SIG-M5 treated with dmso at 0.1 percent for 504 hours (cell line): ENCODE measurements at regions not wholly inside any gene's neighbourhood (a gene's known extent, or its start where the extent isn't known, plus 50 kb on each side); places are given as distances from the start of the nearest gene placed in this dataset.
"Not testable (repeated sequence)": the region's sequence is repeated elsewhere in the genome, so short reads cannot be mapped to it uniquely, and the experiment has no call there.

Experiments used
- DNase-seq: peaks from one replicate; lab custom pipeline; 2025; ENCODE audit not compliant: unreplicated experiment; lab: John Stamatoyannopoulos, UW

DNA sequence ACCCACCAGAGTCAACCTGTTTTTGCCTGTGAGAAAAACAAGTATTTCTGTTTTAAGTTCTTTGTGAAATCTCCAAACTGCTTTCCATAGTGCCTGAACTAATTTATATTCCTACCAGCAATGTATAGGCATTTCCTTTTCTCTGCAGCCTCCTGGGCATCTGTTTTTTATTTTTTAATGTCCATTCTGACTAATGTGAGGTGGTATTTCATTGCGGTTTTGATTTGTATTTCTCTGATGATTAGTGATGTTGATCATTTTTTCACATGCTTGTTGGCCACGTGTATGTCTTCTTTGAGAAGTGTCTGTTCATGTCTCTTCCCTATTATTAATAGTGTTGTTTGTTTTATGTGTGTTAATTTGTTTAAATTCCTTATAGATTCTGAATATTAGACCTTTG lies 820.5 kb downstream of the MCTP2 start:
- DNase-seq = no peak

- DNase-seq = peak; percentile 24
Observed at GRCh38 chr15:95059346-95059905, 828.1 kb downstream of the MCTP2 start.

- DNase-seq = no peak
Observed at GRCh38 chr15:95068701-95069521, 837.5 kb downstream of the MCTP2 start.

GRCh38 chr15:95075792-95076677 lies 844.7 kb downstream of the MCTP2 start:
- no peak for DNase-seq

DNA sequence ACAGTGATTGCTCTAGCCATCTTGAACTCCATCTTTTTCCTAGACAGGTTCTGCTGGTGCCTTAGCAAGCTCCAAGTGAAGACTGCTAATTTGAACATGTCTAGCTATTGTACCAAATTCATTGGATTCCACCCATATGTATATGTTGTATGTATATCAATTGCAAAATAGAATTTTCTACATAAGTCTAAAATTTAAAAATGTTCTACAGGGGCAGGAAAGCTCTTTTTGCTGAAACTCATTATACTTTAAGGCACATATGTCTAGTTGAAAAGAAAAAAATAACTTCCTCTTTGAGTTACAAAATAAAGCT lies 845.3 kb downstream of the MCTP2 start:
- no peak for DNase-seq

DNA sequence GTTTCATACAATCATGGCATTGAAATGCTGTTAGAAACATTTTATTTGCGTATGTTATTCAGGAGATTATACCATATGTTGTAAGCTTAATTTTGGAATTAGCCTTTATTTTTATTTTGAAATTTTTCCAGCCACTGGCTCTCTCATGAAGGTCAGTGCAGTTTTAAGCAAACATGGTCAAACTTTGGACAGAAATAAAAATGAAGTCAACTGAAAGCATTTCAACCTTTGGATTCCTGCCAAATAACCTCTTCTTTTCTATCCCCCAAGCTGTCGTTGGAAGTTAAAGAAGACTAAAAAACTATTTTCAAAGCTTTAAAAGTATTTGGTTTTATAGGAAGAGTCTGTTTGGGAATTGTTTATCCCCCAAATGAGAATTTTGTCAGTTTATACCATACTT lies 846.6 kb downstream of the MCTP2 start:
- no peak for DNase-seq

DNA sequence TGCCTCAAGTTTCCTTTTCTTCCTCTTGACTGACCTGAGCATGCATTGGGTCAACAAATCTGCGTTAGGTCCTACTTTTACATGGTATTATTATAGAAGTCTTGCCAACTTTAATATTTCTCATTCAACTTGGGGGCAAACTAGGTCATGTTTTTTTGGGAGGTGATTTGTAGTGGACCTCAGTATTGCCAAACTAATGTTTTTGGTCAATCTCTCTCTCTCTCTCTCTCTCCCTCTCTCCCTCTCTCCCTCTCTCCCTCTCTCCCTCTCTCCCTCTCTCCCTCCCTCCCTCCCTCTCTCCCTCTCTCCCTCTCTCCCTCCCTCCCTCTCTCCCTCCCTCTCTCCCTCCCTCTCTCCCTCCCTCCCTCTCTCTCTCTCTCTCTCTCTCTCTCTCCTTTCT lies 848.9 kb downstream of the MCTP2 start:
- DNase-seq = not testable (repeated sequence)

DNA sequence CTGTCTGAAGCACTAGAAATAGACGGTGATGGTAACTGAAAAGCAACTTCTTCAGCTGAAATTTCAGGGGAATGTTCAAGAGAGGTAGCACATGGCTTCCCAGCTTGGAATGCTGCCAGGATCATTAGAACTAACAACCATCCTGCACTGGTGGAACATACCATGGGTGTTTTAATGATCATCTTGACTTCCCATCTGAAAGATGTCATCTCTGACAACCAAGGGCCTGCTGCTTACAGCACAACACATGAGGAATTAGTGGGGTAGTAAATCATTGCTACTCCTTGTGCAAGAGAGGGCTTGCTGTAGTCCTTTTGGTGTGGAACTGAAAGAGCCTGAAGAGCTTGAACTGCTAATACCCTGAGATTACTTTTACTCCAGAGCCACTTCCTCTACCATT lies 853.7 kb downstream of the MCTP2 start:
- no peak for DNase-seq

DNA sequence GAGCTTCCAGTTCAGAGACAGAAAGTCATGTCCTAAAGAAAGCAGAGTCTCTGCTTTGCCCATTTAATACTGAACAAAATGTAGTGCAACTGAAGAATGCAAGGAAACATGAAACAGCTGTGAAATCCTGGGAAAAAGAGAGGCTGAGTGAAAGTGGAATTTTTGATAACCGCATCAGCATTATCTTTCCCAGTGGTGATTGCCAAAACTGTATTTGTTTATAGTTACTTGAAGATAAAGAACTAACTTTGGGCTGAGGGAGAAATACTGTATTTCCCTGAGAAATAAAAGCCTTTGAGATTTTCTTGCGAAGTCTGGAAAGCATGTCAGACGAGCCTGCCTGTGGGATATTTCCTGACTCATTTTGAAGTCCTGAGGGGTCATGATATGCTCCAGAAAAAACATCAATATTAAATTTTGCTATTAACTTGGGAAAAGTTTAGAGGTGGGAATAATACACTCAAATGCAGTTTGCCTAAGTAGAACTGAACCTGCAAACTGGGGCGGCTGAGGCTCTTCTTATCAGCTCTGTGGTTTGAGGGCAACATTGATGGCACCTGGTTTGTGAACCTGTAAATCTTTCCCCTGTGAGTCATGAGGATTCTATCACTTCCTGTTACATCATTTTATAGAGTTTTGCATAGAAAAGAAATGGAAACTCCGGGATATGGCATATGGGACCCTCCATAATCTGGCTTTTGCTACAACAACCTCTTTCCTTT lies 855.3 kb downstream of the MCTP2 start:
- no peak for DNase-seq

GRCh38 chr15:95087253-95087609 lies 855.9 kb downstream of the MCTP2 start:
- DNase-seq = no peak

DNA sequence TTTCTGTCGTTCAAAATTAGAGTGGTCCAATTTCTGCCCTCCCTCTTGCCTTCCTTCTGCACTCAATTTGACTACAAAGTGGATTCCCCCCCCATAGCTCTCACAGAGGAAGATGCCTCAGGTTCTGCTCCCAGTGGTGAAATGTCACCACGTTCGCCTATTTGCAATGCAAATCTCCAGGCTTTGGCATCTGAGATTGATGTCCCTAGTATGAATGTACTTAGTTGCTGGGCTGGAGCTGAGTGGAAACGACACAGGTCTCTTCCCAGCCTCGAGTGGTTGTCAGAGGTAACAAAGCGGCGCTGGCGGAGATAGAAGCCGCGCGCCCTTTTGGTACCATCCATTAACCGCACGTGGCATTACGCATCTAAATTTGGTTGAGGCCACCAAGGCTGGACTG lies 860.1 kb downstream of the MCTP2 start:
- DNase-seq = no peak

DNA sequence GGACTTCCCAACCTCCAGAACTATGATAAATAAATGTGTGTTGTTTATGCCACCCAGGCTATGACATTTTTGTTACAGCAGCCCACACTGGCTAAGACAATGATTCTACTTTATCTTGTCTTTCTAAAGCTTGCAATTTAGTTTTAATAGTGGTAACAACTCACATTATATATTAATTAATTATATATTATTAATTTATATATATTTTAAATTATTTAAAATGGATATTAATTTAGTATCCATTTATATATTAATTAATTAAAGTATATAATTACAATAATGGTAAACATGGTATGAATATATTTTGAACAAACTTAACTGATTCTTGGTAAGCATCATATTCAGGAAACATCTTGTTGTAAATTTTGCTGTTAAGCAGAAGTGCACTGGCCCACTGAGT lies 863.9 kb downstream of the MCTP2 start:
- DNase-seq = no peak

GRCh38 chr15:95096651-95097050 lies 865.3 kb downstream of the MCTP2 start:
- DNase-seq = no peak

- DNase-seq = no peak
Observed at GRCh38 chr15:95097361-95097760, 866.0 kb downstream of the MCTP2 start.

GRCh38 chr15:95105229-95105628 lies 873.9 kb downstream of the MCTP2 start:
- no peak for DNase-seq

DNA sequence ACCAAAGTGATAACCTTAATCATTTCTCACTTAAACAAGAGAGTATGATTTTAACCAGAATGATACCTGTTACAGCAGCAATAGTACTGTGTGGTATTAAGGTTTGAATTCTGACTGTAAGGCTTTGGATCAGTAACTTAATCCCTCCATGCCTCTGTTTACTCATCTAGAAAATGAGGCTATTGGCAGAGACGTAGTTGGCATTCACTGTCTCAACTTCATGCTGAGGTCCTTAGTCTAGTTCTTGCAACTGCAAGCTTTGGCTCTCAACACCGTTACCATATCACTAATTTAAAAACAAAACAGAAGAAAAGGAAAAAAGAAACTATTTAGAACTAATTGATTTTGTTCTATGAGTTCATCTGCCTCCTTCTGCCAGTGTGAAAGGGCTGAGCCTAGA lies 875.4 kb downstream of the MCTP2 start:
- DNase-seq = no peak

DNA sequence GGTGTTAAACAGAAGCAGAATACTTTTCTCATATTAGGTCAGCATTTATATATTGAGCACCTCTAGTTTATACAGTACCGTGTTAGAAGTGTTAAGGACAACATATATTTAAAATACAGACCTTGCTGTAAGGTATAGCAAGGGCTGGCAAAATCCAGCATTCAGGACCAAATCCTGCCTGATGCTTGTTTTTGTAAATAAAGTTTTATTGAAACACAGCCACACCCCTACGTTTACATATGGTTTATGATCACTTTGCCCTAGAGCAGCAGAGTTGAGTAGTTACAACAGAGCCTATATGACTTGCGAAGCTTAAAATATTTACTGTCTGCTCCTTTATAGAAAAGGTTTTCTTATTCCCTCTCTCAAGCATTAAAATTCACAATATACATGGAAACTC lies 877.3 kb downstream of the MCTP2 start:
- no peak for DNase-seq

GRCh38 chr15:95111969-95112368 lies 880.6 kb downstream of the MCTP2 start:
- DNase-seq = no peak

- no peak for DNase-seq
Observed at GRCh38 chr15:95113041-95113440, 881.7 kb downstream of the MCTP2 start.

- DNase-seq = no peak
Observed at GRCh38 chr15:95119041-95119610, 887.8 kb downstream of the MCTP2 start.

DNA sequence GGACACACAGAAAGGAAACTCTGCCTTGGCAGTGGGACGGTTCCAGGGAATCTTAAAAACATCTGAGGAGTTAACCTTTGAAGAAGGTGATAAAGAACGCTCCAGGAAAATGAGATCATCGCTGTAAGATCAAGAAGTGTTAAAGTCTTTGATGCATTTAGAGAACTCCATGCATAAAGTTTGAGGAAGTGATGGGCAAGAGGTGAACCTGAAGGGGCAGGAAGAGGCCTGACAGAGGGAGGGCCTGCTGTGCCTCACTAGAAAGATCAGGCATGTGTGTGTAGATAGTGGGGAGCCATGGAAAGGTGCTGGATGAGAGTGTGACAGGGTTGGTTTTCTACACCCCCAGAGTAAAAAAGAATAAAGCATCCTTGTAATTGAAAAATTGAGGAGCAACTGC lies 889.2 kb downstream of the MCTP2 start:
- DNase-seq = no peak
